GM19324 (cell line): ENCODE measurements at regions not wholly inside any gene's neighbourhood (a gene's known extent, or its start where the extent isn't known, plus 50 kb on each side); places are given as distances from the start of the nearest gene placed in this dataset.

Source experiments
- ATAC-seq: cut with Tn5 transposase; IDR thresholded peaks from one replicate; pipeline ENCODE4 v1.9.1; 2021; ENCODE audit warnings: mild to moderate bottlenecking, moderate library complexity; ENCODE audit not compliant: unreplicated experiment, low FRiP score

GRCh38 chr2:65669574-65669973 is 237.2 kb upstream of the SPRED2 start:
- ATAC-seq, result no peak

GRCh38 chr2:65668744-65669143 is 236.3 kb upstream of the SPRED2 start:
- ATAC-seq, result no peak

DNA sequence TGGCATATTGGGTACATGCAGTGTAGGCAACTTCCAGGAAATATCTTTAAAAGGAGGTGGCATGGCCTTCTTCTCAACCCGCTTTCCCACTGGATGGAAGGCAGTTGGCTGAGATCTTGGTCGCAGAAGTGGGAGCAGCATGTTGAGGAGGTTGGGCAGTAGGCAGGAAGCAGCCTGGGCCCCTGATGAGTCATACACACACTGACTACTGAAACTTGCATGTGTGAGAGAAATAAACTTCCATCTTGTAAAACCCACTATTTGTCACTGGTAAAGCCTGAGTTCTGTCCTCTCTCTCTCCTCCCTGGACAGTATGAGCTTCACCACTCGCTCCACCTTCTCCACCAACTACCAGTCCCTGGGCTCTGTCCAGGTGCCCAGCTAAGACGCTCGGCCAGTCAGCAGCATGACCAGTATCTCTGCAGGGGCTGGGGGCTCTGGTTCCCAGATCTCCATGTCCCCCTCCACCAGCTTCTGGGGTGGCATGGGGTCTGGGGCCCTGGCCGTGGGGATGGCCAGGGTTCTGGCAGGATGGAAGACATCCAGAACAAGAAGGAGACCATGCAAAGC is 233.8 kb upstream of the SPRED2 start:
- peak; percentile 68 for ATAC-seq

DNA sequence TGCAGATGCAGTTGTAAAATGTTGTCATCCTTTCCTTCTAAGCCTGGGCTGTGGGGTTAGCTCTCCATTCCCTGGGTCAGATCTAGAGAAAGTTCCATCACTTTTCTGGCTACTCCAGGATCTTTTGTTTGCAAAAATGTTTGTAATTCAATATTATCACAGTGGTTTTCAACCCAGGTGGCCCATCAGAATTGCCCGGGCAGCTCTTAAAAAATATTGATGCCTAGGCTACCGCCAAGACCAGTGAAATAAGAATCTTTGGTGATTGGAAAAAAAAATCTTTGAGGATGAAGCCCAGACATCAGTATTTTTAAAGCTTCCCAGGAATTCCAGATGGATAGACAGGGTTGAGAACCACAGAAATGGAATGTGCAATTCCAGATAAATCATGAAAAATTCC is 232.5 kb upstream of the SPRED2 start:
- ATAC-seq, result no peak

DNA sequence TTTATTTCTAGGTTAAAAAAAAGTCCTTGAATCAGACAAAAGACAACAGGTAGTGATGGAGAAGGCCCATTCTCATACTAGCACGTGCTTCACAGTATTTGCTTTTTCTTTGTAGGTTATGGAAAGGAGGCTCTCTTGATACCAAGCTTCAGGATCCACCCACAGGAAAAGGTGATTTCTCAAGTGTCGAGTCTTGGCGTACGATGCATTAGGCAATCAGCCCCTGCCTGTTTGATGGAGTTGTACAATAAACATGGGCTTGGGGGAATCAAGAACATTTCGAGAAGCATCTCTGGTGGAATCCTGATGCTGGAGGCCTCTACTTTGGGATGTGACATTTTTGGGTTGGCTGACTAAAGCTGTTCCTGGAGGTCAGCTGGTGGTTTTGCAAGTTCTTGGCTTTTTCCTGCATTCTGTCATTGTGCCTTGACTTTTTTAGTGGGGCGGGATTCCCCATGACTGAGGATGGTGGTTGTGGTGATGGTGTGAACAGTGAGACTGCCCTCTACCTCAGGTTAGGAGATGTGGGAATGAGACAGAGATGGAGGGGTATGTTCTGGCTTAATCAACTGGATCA is 231.5 kb upstream of the SPRED2 start:
- no peak for ATAC-seq

DNA sequence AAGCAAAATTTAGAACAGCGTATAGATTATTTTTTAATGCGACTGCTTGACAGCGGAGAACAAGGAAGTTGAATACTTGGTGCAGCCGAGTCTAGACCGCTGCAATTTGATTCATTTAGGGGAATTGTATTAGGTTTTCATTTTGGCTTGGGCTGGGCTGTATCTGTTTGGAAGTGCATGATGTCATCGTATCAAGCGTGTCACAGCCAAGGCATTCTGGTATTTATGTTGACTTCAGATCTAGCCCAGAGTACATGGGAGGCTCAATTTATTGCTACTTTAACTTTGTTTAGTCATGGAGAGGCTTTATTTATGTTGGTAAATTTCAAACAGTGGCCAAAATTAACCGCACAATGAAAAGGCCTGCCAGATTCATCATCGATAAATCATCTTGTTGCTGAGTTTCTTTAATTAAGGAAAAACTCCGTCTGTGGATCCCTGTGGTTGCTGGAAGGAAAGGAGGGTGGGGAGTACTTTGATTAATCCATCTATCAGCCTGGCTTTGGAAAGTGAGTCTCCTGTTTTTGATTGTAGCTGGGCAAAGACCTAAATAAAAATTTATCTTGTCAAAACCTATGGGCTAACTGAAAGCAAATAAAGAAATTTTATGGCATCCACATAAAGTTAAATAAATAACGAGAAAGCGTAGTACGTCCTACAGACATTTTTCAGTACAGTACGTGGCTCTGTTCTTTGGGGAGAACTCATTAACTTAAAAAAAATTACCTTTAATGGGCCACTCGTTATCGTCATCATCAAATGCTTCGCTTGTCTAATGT is 230.4 kb upstream of the SPRED2 start:
- no peak for ATAC-seq

GRCh38 chr2:65661980-65662653 is 229.7 kb upstream of the SPRED2 start:
- ATAC-seq, result no peak

DNA sequence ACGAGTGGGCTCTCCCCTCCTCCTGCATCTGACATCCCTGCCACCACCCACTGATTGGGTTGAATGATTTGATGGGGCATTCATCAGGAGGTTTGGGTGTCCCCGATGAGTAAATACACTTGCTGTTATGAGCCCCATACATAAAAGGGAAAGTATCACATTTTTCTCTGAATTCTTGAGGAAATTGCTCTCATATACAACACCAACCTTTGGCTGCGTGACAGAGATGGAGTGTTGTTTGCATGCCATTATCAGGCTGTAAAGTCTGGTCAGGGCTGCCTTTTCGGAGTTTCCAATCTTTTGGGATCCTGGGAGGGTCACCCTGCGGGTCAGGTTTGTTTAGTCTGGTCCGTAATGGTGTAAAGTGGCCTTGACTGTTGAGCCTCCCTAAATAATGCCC is 227.9 kb upstream of the SPRED2 start:
- ATAC-seq, result no peak

- no peak for ATAC-seq
Measured at GRCh38 chr2:65658881-65659280, 226.5 kb upstream of the SPRED2 start.

DNA sequence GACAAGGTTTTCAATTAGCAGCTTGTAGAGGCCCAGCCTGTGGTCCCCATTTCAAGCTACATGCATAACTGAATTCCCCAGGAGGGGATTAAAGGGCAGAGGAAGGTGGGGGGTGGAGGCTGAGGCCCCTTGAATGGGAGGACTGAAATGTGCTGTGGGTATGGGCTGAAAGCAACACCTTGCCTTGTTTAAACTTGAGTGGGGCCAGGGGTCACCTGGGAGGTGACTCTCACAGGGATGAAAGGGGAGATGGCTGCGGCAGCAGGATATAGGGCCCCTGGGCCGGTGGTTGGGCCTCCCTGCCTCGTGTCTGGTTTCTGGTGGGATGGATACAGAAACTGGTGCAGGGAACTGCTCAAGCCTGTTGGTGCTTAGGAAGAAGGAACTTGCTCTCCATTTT is 225.9 kb upstream of the SPRED2 start:
- no peak for ATAC-seq

DNA sequence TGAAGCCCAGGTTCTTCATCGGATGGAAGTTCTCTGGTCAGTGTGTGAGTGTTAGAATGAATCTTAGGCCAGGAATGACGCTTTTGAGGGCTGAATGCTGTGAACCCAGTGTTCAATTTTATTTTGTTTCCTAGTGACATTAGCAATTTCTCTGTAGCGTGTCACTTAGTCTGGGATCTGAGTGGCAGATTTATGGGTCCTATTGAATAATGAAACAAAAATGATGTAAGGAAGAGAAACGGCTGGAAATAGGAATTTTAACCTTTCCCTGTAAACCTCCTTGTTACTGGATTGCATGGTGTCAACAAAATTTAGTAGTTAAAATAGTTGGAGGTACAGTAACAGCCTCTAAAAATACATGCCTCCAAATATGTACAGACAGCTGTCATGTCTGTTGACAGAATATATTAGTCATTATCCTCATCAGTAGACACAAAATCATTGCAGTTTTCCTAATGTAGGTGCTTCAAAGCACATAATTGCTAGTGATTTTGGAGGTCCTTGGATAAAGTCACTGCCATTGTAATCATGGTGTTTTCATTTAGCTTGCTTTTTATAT is 223.8 kb upstream of the SPRED2 start:
- ATAC-seq, result no peak

GRCh38 chr2:65655000-65655399 is 222.6 kb upstream of the SPRED2 start:
- ATAC-seq, result no peak

DNA sequence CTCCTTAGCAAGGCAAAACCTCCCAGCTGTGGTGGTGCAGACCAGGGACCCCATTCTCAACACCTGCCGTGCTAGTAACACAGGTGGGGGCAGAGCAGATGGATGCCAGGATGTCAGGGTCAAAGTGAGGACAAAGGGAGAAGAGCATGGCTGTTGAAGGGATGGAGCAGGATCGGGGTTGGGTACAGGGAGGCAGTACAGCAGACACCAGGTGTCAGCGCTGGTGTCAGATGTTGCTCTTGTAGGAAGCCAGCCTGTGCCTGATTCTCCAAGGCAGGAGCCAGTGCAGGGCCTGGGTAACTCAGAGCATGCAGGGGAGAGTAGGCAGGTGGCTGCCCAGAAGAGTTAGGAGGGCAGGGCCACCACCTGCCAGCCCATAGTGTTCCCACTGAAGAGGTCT is 222.1 kb upstream of the SPRED2 start:
- ATAC-seq, result no peak

GRCh38 chr2:65652066-65652465 is 219.7 kb upstream of the SPRED2 start:
- no peak for ATAC-seq

- ATAC-seq, result no peak
Measured at GRCh38 chr2:65649811-65650589, 217.6 kb upstream of the SPRED2 start.

DNA sequence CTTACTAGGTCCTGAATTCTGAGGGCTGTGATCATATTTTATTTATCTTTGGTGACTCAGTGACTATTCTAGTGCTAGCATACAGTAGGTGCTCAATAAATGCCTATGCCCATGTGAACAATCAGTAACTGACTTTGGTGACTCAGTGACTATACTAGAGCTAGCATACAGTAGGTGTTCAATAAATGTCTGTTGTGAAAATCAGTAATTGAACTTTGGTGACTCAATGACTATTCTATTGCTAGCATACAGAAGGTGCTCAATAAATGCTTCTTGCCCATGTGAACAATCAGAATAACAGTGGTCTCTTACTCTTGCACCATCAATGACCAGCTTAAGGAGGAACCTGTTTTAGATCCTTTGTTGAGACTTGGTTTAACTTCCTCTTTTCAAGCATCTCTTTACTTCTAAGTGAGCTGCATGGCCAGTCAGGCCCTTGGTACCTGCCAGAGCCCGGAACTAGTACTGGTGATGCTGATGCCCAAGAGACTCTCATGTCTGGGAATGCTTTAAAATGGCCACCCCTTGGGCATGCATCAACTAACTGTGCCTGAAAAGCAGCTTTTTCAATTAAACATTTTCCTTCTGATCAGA is 214.9 kb upstream of the SPRED2 start:
- ATAC-seq, result no peak

DNA sequence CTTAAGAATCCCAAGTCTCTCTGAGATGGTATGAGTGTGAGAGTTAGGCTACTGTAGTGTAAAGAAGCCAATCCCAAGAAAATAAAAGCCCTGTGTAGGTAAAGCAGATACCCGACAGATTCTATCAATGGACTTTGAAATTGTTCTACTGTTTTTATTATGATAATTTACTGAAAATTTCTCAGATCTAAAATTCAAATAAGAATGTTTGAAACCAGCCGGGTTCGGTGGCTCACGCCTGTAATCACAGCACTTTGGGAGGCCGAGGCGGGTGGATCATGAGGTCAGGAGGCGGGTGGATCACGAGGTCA is 208.3 kb upstream of the SPRED2 start:
- no peak for ATAC-seq

DNA sequence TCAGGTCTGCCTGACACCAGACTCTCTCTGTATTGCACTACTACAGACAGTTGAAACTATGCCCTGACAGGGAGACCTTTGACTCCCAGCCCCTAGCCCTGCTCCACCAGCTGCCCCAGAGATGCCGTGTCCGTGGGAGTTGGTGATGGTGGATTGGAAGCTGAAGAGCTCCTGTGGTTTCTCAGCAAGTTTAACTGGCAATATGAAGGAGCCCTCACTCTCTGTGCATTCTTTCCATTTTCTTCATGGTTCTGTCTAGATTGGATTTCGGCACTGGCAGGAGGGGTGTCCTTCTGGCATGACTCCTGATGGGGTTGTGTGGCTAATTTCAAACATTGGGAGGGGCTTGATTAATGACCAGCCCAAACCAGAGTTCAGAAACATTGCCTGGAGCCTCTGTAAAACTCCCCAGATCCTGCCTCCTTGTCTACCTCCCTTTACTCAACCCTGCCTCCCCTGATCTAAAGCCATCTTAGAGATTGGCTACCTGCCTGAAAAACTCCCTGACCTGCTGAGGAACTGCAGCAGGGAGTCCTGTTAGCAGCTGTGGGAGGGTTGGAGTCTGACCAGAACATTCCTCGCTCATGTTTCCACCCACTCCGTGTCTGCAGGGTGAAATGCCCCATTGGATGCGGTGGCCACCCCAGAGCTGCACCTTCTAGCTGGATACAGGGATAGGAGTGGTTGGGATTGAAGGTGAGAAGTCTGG is 206.9 kb upstream of the SPRED2 start:
- no peak for ATAC-seq

GRCh38 chr2:65638443-65638842 is 206.0 kb upstream of the SPRED2 start:
- ATAC-seq, result no peak
